ENCODE measurements at regions not wholly inside any gene's neighbourhood (a gene's known extent, or its start where the extent isn't known, plus 50 kb on each side); places are given as distances from the start of the nearest gene placed in this dataset.

GRCh38 chr6:81853975-81854374, 101.5 kb upstream of the TENT5A start:
- Histone ChIP-seq H2AFZ (replicated peaks) (no peak overlapping the region), H3K79me2 (ENCODE audit: low read depth) (no peaks in the 10 kb centered on the region), H3K4me3 (no peak overlapping the region), H3K9ac (no peak overlapping the region), H3K4me2 (no peak overlapping the region), H3F3A (ENCODE audit: low read depth) (no peaks in the 10 kb centered on the region), H3K4me1 (no peaks in the 10 kb centered on the region), H3K36me3 (no peaks in the 10 kb centered on the region), H3K9me3 (ENCODE audit: low read depth) (no peaks in the 10 kb centered on the region), H3K27ac (no peak overlapping the region), H4K20me1 (ENCODE audit: low read depth) (no peaks in the 10 kb centered on the region), H3K27me3 (no peaks in the 10 kb centered on the region)
- Mint-ChIP-seq H3K27me3 (ENCODE audit: insufficient read depth, low read depth) (no peaks in the 10 kb centered on the region), H3K9me3 (no peaks in the 10 kb centered on the region), H3K27ac (no peak overlapping the region), H3K4me1 (no peaks in the 10 kb centered on the region), H3K4me3 (no peak overlapping the region), H3K36me3 (no peaks in the 10 kb centered on the region)
- DNase-seq (ENCODE audit: low spot score) = no peak
- TF ChIP-seq EZH2phosphoT487 (IDR thresholded peaks at IDR 0.05) = no peak
- TF ChIP-seq, protein P1, sequence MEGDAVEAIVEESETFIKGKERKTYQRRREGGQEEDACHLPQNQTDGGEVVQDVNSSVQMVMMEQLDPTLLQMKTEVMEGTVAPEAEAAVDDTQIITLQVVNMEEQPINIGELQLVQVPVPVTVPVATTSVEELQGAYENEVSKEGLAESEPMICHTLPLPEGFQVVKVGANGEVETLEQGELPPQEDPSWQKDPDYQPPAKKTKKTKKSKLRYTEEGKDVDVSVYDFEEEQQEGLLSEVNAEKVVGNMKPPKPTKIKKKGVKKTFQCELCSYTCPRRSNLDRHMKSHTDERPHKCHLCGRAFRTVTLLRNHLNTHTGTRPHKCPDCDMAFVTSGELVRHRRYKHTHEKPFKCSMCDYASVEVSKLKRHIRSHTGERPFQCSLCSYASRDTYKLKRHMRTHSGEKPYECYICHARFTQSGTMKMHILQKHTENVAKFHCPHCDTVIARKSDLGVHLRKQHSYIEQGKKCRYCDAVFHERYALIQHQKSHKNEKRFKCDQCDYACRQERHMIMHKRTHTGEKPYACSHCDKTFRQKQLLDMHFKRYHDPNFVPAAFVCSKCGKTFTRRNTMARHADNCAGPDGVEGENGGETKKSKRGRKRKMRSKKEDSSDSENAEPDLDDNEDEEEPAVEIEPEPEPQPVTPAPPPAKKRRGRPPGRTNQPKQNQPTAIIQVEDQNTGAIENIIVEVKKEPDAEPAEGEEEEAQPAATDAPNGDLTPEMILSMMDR (IDR thresholded peaks at IDR 0.05) = no peak
- TF ChIP-seq EZH2 (IDR thresholded peaks at IDR 0.05) = no peak

GRCh38 chr6:81849248-81849647, 96.8 kb upstream of the TENT5A start:
- no peak for DNase-seq (ENCODE audit: low spot score)
- Histone ChIP-seq H3K4me1 (no peaks in the 10 kb centered on the region), H3K79me2 (ENCODE audit: low read depth) (no peaks in the 10 kb centered on the region), H3K27ac (no peak overlapping the region), H3K4me3 (no peak overlapping the region), H3K9me3 (ENCODE audit: low read depth) (no peaks in the 10 kb centered on the region), H3K4me2 (no peak overlapping the region), H3K27me3 (no peaks in the 10 kb centered on the region), H3F3A (ENCODE audit: low read depth) (no peaks in the 10 kb centered on the region), H2AFZ (replicated peaks) (no peak overlapping the region), H3K36me3 (no peaks in the 10 kb centered on the region), H4K20me1 (ENCODE audit: low read depth) (no peaks in the 10 kb centered on the region), H3K9ac (no peak overlapping the region)
- H3K4me3 Mint-ChIP-seq = no peak overlapping the region
- peaks cover 2% of the 10 kb centered on the region for H3K27me3 Mint-ChIP-seq (ENCODE audit: insufficient read depth, low read depth)
- H3K4me1 Mint-ChIP-seq = no peaks in the 10 kb centered on the region
- no peaks in the 10 kb centered on the region for H3K9me3 Mint-ChIP-seq
- TF ChIP-seq EZH2 (IDR thresholded peaks at IDR 0.05) (no peak), EZH2phosphoT487 (IDR thresholded peaks at IDR 0.05) (no peak)
- TF ChIP-seq, protein P1 (IDR thresholded peaks at IDR 0.05) = no peak
- H3K27ac Mint-ChIP-seq = no peak overlapping the region
- H3K36me3 Mint-ChIP-seq = no peaks in the 10 kb centered on the region

DNA sequence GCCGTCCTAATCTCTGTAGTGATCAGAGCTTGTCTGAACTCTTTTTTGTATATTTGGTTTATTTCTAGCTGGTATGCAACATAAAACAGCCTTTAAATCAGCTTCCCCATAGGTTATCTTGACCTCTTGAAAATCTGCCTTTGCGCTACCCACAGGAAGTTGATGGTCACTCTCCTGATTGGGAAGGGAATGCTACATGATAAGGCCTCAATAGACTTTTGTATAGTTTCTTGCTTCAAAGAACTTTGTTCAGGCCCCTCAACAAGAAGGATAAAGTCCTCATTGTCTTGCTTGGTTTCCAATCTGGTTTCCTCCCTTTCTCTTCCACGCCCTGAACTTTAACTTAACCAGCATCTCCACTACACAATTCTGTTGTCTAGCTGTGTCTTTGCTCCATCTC, 95.4 kb upstream of the TENT5A start:
- TF ChIP-seq, protein P1 (IDR thresholded peaks at IDR 0.05) = no peak
- no peak for TF ChIP-seq EZH2phosphoT487 (IDR thresholded peaks at IDR 0.05)
- no peak for TF ChIP-seq EZH2 (IDR thresholded peaks at IDR 0.05)
- Mint-ChIP-seq H3K27ac (no peak overlapping the region), H3K4me1 (no peaks in the 10 kb centered on the region), H3K4me3 (no peak overlapping the region), H3K27me3 (ENCODE audit: insufficient read depth, low read depth) (peaks cover 2% of the 10 kb centered on the region), H3K9me3 (no peaks in the 10 kb centered on the region), H3K36me3 (no peaks in the 10 kb centered on the region)
- no peaks in the 10 kb centered on the region for H3K79me2 ChIP-seq (ENCODE audit: low read depth)
- H3K27ac ChIP-seq = no peak overlapping the region
- no peaks in the 10 kb centered on the region for H3K9me3 ChIP-seq (ENCODE audit: low read depth)
- no peak overlapping the region for H3K4me2 ChIP-seq
- H3K4me1 ChIP-seq = no peaks in the 10 kb centered on the region
- no peaks in the 10 kb centered on the region for H3K36me3 ChIP-seq
- no peaks in the 10 kb centered on the region for H4K20me1 ChIP-seq (ENCODE audit: low read depth)
- no peak overlapping the region for H2AFZ ChIP-seq (replicated peaks)
- no peak for DNase-seq (ENCODE audit: low spot score)
- no peak overlapping the region for H3K9ac ChIP-seq
- no peak overlapping the region for H3K4me3 ChIP-seq
- H3F3A ChIP-seq (ENCODE audit: low read depth) = no peaks in the 10 kb centered on the region
- H3K27me3 ChIP-seq = no peaks in the 10 kb centered on the region

Measured in neural progenitor cell (in vitro differentiated cells).